GM19324 (cell line): ENCODE measurements at regions not wholly inside any gene's neighbourhood (a gene's known extent, or its start where the extent isn't known, plus 50 kb on each side); places are given as distances from the start of the nearest gene placed in this dataset.
"Not testable (repeated sequence)": the region's sequence is repeated elsewhere in the genome, so short reads cannot be mapped to it uniquely, and the experiment has no call there.

ENCODE experiments used
- ATAC-seq: cut with Tn5 transposase; IDR thresholded peaks from one replicate; pipeline ENCODE4 v1.9.1; 2021; ENCODE audit warnings: mild to moderate bottlenecking, moderate library complexity; ENCODE audit not compliant: unreplicated experiment, low FRiP score

GRCh38 chr2:187008111-187008510 lies 159.1 kb upstream of the ZSWIM2 start:
- ATAC-seq, result no peak

GRCh38 chr2:187003611-187004010 lies 154.6 kb upstream of the ZSWIM2 start:
- no peak for ATAC-seq

GRCh38 chr2:187003038-187003554 lies 154.1 kb upstream of the ZSWIM2 start:
- ATAC-seq, result no peak

- ATAC-seq, result no peak
These were observed 153.3 kb upstream of the ZSWIM2 start for GRCh38 chr2:187002242-187002641.

- no peak for ATAC-seq
These were observed 152.3 kb upstream of the ZSWIM2 start for GRCh38 chr2:187001248-187001647.

DNA sequence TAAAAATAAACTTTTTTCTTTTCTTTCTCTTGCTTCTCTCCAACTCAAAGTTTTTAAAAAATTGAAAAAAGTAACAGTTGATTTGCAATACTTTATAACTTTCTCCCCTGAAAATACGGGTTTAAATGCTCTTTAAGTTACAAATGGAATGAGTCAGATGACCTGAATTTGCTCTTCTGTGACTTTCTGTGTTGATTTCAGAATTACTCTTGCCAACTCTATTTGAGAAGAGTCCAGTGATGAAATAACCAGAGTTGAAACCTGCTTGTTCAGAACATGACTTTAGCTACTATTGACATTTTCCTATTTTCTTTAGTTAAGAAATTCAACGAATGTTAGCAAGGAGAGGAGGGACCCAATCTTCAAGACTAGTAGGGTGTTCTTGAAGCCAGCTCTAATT lies 146.1 kb upstream of the ZSWIM2 start:
- no peak for ATAC-seq

DNA sequence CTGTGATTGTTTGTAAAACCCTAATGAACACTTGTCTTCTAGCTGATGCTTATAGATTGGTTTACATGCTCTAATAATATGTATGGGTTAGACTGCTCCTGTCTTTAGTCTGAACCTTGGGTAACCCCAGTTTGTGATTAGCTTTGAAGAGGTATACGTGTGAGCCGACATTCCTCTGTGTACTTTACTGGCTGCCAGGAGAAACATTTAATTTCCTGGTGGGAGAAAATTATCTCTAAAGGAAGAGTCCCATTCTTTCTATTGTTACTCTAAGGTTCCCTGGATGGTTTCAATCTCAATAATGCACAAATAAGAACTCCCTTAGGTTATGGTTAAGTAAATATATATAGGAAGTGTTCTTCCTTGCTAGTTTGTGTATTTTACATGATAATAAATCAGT lies 143.6 kb upstream of the ZSWIM2 start:
- ATAC-seq, result no peak

GRCh38 chr2:186991766-186992417 lies 142.9 kb upstream of the ZSWIM2 start:
- no peak for ATAC-seq

- ATAC-seq, result no peak
These were observed 136.0 kb upstream of the ZSWIM2 start for GRCh38 chr2:186984966-186985365.

- ATAC-seq, result no peak
These were observed 135.5 kb upstream of the ZSWIM2 start for GRCh38 chr2:186984481-186984880.

DNA sequence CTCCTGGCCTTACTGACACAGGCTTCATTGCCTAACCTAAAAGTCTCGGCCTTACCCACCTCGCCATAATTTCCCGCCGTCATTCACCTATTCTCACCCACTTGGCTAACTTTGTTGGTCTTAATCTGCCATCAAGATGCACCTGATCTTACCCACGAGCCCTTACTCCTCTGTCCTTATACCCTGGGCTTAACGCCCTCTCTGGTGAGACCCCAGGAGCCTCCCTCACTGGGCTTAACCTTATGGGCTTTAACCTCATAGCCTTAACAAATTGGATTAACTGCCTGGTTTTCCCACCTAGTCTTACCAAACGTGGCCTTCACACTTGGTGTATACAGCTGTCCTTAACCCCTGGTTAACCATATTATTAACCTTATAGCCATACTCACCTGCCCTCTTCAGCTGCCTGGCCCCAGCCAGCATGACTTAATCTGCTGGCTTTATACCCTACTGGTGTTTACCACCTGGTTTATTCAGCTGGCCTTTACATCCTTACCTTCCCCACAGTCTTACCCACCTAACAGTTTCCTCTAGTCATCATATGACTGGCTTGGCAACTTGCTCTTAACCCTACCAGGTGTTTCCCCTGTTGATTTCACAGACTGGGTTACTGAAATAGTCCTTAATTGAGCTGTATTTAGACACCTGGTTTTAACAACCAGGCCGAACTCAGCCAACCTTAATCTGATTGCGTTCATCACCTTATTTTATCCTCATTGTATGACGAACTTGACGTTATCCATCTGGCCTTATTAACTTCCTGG lies 132.0 kb upstream of the ZSWIM2 start:
- no peak for ATAC-seq

- ATAC-seq, result no peak
These were observed 131.1 kb upstream of the ZSWIM2 start for GRCh38 chr2:186980117-186980442.

DNA sequence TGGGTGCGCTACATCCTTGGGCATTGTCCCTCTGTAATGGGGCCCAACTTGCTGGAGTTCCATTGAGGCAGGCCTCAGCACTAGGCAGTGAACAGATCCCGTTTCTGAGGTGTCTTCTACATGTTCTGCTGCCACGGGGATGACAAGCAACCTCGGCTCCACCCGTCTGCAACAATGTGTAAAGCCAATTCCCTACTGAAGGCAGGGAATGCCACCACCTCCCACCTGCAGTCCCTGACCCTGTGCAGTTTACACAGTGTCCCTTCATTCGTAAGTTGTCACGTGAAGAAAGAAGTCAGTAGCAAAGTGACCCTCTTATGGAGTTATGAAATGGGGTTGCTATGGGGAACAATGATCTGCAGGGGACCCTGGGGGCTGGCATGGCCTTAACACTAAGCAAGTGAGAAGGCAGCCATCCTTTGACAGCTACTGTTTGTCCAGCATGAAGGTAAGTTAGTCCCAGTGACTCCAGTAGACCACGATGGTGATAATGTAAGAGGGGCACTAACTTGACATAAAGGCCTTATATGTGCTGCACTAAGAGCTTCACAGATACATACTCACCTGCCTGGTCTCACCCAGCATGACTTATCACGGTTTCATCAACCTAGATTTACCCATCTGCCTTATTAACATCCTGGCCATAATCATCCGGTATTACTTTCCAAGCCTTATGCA lies 130.6 kb upstream of the ZSWIM2 start:
- ATAC-seq, result no peak

DNA sequence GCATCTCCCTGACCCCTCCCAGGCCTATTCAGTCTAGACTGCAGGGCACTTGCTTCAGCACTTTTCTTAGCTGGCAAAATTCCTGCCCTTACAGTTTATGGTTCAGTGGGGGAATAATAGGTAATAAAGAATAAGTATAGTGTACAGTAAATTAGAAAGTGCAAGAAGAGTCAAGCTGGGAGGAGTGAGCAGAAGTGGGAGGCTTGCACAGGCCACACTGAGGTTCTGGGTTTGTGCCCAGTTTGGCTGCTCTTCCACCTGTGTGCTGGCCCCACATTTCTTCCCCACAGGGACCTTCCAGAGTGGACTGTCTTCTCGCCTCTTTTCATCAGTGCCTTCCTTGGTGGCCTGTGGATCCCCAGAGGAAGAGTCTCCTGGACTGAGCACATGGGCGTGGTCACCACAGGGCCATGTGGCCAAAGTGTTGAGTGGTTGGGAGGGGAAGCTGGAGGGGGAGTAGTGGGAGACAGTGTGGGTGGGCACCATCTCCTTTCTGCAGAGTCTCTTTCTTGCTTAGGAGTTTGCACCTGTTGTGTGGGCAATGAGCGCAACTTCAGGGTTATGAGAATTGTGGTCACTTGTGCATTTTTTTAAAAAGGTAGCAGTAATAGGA lies 128.6 kb upstream of the ZSWIM2 start:
- ATAC-seq, result no peak

GRCh38 chr2:186976329-186976728 lies 127.4 kb upstream of the ZSWIM2 start:
- no peak for ATAC-seq

DNA sequence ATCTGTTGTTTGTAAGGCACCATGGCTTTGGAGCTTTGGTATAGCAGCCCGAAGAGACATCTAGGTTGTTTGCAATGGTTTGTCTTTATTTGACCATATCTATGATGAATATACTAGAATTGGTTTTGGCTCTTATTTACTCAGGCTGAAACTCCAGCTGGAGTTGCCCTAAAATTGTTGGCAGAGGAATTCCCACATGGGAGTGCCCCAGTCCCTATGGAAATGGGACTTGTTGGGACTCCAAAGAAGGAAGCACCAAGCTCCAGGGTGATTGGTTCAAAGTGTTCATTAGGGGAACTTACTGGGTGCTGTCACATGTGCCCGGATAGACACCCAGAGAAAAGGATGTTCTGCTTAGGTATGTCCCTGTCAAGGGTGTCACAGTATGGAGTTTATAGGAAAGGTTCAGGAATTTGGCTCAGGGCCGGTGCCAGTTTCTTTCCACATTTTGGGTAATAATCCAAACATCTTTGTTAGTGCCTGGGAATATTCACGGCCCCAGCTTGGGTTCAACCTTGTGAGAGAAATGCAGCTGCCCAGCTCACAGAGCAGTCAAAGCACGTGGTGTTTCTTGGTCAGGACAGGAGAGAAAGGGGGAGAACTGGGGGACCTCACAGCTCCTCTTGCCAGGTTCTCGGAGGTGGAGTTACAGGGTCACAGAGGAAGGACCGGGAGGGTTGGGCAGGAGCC lies 123.5 kb upstream of the ZSWIM2 start:
- no peak for ATAC-seq

DNA sequence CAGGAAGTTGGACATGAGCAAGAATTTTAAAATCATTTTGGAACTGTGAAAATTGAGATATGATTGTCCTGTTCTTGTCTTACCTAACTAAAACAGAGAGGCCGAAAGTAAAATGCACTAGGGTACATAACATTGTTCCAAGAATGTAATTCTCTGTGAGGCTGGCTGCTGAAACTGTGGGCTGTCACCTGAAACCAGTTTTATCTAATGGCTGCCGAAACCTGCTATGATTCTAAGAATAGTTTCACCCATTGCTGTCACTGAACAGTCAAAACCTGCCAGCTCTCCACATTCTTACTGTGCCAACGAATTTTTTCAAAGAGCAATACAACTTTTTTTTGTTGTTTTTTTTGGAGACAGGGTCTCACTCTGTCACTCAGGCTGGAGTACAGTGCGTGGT lies 119.3 kb upstream of the ZSWIM2 start:
- peak; percentile 87 for ATAC-seq

GRCh38 chr2:186966015-186966414 lies 117.0 kb upstream of the ZSWIM2 start:
- ATAC-seq, result no peak

GRCh38 chr2:186962085-186962747 lies 113.2 kb upstream of the ZSWIM2 start:
- no peak for ATAC-seq

- not testable (repeated sequence) for ATAC-seq
These were observed 111.3 kb upstream of the ZSWIM2 start for GRCh38 chr2:186960241-186960640.
